HG02623 (cell line): ENCODE measurements at regions not wholly inside any gene's neighbourhood (a gene's known extent, or its start where the extent isn't known, plus 50 kb on each side); places are given as distances from the start of the nearest gene placed in this dataset.

Source experiments
- ATAC-seq: cut with Tn5 transposase; IDR thresholded peaks from one replicate; pipeline ENCODE4 v1.9.1; 2021; ENCODE audit warnings: moderate library complexity; ENCODE audit not compliant: unreplicated experiment

- no peak for ATAC-seq
These were observed 369.7 kb downstream of the ALG10 start for GRCh38 chr12:34391771-34392581.

GRCh38 chr12:34392741-34393085, 370.4 kb downstream of the ALG10 start:
- no peak for ATAC-seq

GRCh38 chr12:34393086-34393820, 371.0 kb downstream of the ALG10 start:
- ATAC-seq, result no peak

- ATAC-seq, result no peak
These were observed 371.5 kb downstream of the ALG10 start for GRCh38 chr12:34393821-34394150.

GRCh38 chr12:34394211-34395055, 372.1 kb downstream of the ALG10 start:
- ATAC-seq, result no peak

GRCh38 chr12:34395056-34396005, 373.0 kb downstream of the ALG10 start:
- no peak for ATAC-seq

- ATAC-seq, result no peak
These were observed 373.9 kb downstream of the ALG10 start for GRCh38 chr12:34396006-34396860.

GRCh38 chr12:34396861-34397590, 374.7 kb downstream of the ALG10 start:
- no peak for ATAC-seq

- no peak for ATAC-seq
These were observed 375.5 kb downstream of the ALG10 start for GRCh38 chr12:34397591-34398365.

- no peak for ATAC-seq
These were observed 376.0 kb downstream of the ALG10 start for GRCh38 chr12:34398366-34398705.

- ATAC-seq, result no peak
These were observed 376.7 kb downstream of the ALG10 start for GRCh38 chr12:34398706-34399630.

GRCh38 chr12:34399631-34400410, 377.5 kb downstream of the ALG10 start:
- ATAC-seq, result no peak

GRCh38 chr12:34400411-34400881, 378.1 kb downstream of the ALG10 start:
- ATAC-seq, result no peak

- ATAC-seq, result no peak
These were observed 378.8 kb downstream of the ALG10 start for GRCh38 chr12:34400986-34401658.

- ATAC-seq, result no peak
These were observed 379.4 kb downstream of the ALG10 start for GRCh38 chr12:34401659-34402227.
